Pulmonary artery endothelial cell (primary cell): ENCODE measurements at regions not wholly inside any gene's neighbourhood (a gene's known extent, or its start where the extent isn't known, plus 50 kb on each side); places are given as distances from the start of the nearest gene placed in this dataset.
"Not testable (repeated sequence)": the region's sequence is repeated elsewhere in the genome, so short reads cannot be mapped to it uniquely, and the experiment has no call there.

Experiments
- DNase-seq: peaks from one replicate; pipeline ENCODE4 v3.0.0-alpha.2; 2011; ENCODE audit warnings: low read depth, low spot score

- DNase-seq: no peak
These were observed 1141.8 kb downstream of the RPIA start for GRCh38 chr2:89833116-89833779.

GRCh38 chr2:89833780-89834117 is 1142.3 kb downstream of the RPIA start:
- DNase-seq: no peak

- no peak for DNase-seq
These were observed 1142.8 kb downstream of the RPIA start for GRCh38 chr2:89834306-89834705.

GRCh38 chr2:89836326-89836725 is 1144.9 kb downstream of the RPIA start:
- peak; percentile 47 for DNase-seq

GRCh38 chr2:89837962-89838625 is 1146.6 kb downstream of the RPIA start:
- DNase-seq: no peak

GRCh38 chr2:89840175-89840574 is 1148.7 kb downstream of the RPIA start:
- DNase-seq: not testable (repeated sequence)

- DNase-seq: not testable (repeated sequence)
These were observed 1149.5 kb downstream of the RPIA start for GRCh38 chr2:89840781-89841475.

GRCh38 chr2:89841476-89841840 is 1150.0 kb downstream of the RPIA start:
- no peak for DNase-seq

GRCh38 chr2:89842180-89842908 is 1150.9 kb downstream of the RPIA start:
- no peak for DNase-seq

- no peak for DNase-seq
These were observed 1152.9 kb downstream of the RPIA start for GRCh38 chr2:89844221-89844943.

- DNase-seq: no peak
These were observed 1154.1 kb downstream of the RPIA start for GRCh38 chr2:89845532-89845931.

- DNase-seq: no peak
These were observed 1156.6 kb downstream of the RPIA start for GRCh38 chr2:89848114-89848513.

- no peak for DNase-seq
These were observed 1157.4 kb downstream of the RPIA start for GRCh38 chr2:89848763-89849368.

- no peak for DNase-seq
These were observed 1158.3 kb downstream of the RPIA start for GRCh38 chr2:89849731-89850130.

GRCh38 chr2:89850481-89850880 is 1159.0 kb downstream of the RPIA start:
- DNase-seq: no peak

GRCh38 chr2:89850881-89851582 is 1159.6 kb downstream of the RPIA start:
- no peak for DNase-seq

- DNase-seq: no peak
These were observed 1160.1 kb downstream of the RPIA start for GRCh38 chr2:89851583-89851905.

- DNase-seq: not testable (repeated sequence)
These were observed 1162.0 kb downstream of the RPIA start for GRCh38 chr2:89853427-89853826.

- DNase-seq: not testable (repeated sequence)
These were observed 1164.3 kb downstream of the RPIA start for GRCh38 chr2:89855752-89856151.

- not testable (repeated sequence) for DNase-seq
These were observed 1164.8 kb downstream of the RPIA start for GRCh38 chr2:89856305-89856704.
